COLO668 (cell line): ENCODE measurements at regions not wholly inside any gene's neighbourhood (a gene's known extent, or its start where the extent isn't known, plus 50 kb on each side); places are given as distances from the start of the nearest gene placed in this dataset.

Experiments used
- DNase-seq: peaks from one replicate; lab custom pipeline; 2025; ENCODE audit not compliant: unreplicated experiment; lab: John Stamatoyannopoulos, UW

GRCh38 chr2:180662941-180663471 lies 317.4 kb upstream of the UBE2E3 start:
- no peak for DNase-seq

GRCh38 chr2:180662521-180662920 lies 317.9 kb upstream of the UBE2E3 start:
- DNase-seq: no peak

- DNase-seq: no peak
Measured at GRCh38 chr2:180661686-180662030, 318.7 kb upstream of the UBE2E3 start.

- no peak for DNase-seq
Measured at GRCh38 chr2:180660881-180661685, 319.3 kb upstream of the UBE2E3 start.

- no peak for DNase-seq
Measured at GRCh38 chr2:180660207-180660606, 320.2 kb upstream of the UBE2E3 start.

GRCh38 chr2:180657054-180657453 lies 323.4 kb upstream of the UBE2E3 start:
- no peak for DNase-seq

GRCh38 chr2:180656455-180656847 lies 324.0 kb upstream of the UBE2E3 start:
- no peak for DNase-seq

- DNase-seq: no peak
Measured at GRCh38 chr2:180655842-180656454, 324.5 kb upstream of the UBE2E3 start.

- no peak for DNase-seq
Measured at GRCh38 chr2:180655393-180655792, 325.0 kb upstream of the UBE2E3 start.

GRCh38 chr2:180653481-180653880 lies 326.9 kb upstream of the UBE2E3 start:
- no peak for DNase-seq

GRCh38 chr2:180652794-180653193 lies 327.6 kb upstream of the UBE2E3 start:
- no peak for DNase-seq

GRCh38 chr2:180651596-180651995 lies 328.8 kb upstream of the UBE2E3 start:
- no peak for DNase-seq

- no peak for DNase-seq
Measured at GRCh38 chr2:180647621-180648020, 332.8 kb upstream of the UBE2E3 start.

GRCh38 chr2:180647221-180647620 lies 333.2 kb upstream of the UBE2E3 start:
- DNase-seq: no peak

GRCh38 chr2:180646756-180647155 lies 333.6 kb upstream of the UBE2E3 start:
- DNase-seq: no peak

- no peak for DNase-seq
Measured at GRCh38 chr2:180644709-180645108, 335.7 kb upstream of the UBE2E3 start.

- DNase-seq: no peak
Measured at GRCh38 chr2:180630756-180631155, 349.6 kb upstream of the UBE2E3 start.

- DNase-seq: no peak
Measured at GRCh38 chr2:180625006-180625844, 355.2 kb upstream of the UBE2E3 start.

- DNase-seq: no peak
Measured at GRCh38 chr2:180621941-180622918, 358.2 kb upstream of the UBE2E3 start.

GRCh38 chr2:180621366-180621765 lies 359.0 kb upstream of the UBE2E3 start:
- DNase-seq: no peak
